ENCODE measurements at regions not wholly inside any gene's neighbourhood (a gene's known extent, or its start where the extent isn't known, plus 50 kb on each side); places are given as distances from the start of the nearest gene placed in this dataset.
"Not testable (repeated sequence)": the region's sequence is repeated elsewhere in the genome, so short reads cannot be mapped to it uniquely, and the experiment has no call there.

DNA sequence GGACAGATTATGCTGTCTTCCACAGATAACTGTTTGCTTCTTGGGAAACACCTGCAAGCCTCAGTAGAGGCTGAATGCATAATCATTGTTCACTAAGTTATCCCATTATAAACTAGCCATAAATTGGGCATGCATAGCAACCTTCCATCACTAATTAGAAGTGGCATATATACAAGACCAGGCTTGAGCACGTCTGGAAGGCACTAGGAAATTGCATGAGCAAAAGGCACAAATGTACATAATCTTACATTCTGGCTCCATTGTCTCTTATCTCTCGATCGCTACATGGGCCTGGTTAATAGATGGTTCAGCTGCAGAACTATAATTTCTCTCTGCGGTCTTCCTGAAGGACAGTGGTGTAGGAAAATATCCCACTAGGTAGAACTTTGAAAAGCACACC lies 679.2 kb downstream of the RPL10L start:
- FAIRE-seq = no peak

GRCh38 chr14:45970621-45971020 lies 681.0 kb downstream of the RPL10L start:
- FAIRE-seq = no peak

DNA sequence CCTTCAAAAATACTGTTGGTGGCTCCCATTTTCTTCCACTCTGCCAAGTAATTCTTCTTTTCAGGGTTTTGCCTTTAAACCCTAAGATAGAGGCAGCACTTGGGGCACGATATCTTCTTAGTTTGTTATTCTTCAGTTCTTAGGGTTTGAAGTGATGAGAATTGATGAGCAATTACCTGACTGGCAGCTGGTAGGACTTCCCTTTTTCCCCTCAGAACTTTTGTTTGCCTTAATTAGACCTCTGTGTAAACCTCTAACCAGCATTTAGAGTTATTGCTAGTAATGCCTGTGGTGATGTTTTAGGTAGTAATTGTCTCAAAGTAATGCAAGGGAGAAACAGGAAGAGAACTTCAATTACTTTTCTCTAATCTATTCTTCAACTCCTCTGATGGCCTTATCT lies 683.5 kb downstream of the RPL10L start:
- FAIRE-seq = no peak

DNA sequence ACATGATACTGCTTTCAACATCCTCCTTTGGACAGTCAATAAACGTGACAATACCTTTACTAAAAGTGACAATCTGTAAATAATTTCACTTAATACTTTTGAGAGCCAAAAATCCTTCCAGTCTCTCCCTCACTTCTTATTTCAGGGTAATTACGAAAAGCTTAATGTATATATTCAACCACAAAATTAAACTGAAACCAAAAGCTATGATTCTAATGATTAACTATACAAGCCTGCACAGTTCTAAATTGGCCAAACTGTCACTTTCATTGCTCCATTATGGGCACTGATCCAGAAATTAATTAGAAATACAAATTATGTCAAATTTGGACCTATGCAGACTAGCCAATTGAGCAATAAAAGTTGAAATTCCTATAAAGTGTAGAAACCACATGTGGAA lies 696.5 kb upstream of the MIS18BP1 start:
- no peak for FAIRE-seq

DNA sequence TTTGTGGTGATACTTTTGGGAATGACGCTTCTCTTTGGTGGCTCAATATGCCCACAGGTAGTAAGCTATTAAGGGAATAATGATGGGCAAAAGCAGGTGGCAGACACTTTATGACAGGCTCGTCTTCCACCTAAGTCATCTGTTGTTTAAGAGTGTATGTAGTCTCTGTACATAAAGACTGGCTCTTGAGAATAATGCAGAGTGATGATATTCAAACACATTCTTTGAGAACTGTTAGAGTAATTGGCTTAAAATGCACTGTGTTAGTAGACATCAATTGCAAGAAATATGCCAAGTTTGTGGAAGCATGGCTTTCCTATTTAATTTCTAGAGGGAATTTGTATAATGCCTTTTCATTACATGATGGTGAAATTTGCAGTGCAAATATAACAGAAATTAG lies 694.8 kb upstream of the MIS18BP1 start:
- no peak for FAIRE-seq

GRCh38 chr14:45946251-45946650 lies 693.2 kb upstream of the MIS18BP1 start:
- FAIRE-seq = no peak

GRCh38 chr14:45940318-45940717 lies 687.3 kb upstream of the MIS18BP1 start:
- no peak for FAIRE-seq

DNA sequence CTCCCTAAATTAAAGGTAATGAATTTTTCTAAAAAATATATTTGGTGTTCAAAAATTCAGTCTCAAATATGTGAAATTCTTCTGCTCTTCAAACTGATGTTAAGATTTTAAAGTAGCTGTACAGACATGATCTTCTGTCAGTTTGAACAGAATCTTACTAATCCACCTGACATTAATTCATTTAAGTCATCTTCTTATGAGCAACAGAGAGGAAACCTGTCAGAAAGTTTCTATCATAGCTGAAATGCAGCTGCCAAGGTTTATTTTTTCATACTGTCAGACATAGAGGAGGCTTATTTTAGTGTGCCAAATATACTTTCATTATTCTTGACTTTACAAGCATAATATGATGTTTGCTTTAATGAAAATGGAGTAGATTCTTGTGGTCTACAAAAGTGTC lies 686.6 kb upstream of the MIS18BP1 start:
- no peak for FAIRE-seq

GRCh38 chr14:45919995-45920394 lies 667.0 kb upstream of the MIS18BP1 start:
- not testable (repeated sequence) for FAIRE-seq

DNA sequence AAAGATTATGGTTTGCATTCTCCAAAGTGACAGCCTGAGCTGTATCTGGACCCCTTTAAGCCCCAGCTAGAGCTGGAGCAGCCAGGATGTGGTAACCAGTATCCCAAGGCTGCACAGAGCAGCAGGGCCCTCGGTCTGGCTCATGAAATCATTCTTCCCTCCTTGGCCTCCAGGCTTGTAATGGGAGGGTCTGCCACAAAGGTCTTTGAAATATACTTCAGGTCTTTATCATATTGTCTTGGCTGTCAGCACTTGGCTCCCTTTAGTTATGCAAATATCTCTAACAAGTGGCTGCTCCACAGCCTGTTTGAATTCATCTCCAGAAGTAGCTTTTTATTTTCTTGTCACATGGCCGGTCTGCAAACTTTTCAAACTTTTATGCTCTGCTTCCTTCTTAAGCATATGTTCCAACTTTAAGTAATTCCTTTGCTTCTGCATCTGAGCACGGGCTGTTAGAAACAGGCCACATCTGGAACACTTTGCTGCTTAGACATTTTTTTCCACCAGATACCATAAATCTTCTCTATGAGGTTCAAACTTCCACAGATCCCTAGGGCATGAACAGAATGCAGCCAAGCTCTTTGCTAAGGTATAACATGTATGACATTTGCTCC lies 663.4 kb upstream of the MIS18BP1 start:
- FAIRE-seq = no peak

DNA sequence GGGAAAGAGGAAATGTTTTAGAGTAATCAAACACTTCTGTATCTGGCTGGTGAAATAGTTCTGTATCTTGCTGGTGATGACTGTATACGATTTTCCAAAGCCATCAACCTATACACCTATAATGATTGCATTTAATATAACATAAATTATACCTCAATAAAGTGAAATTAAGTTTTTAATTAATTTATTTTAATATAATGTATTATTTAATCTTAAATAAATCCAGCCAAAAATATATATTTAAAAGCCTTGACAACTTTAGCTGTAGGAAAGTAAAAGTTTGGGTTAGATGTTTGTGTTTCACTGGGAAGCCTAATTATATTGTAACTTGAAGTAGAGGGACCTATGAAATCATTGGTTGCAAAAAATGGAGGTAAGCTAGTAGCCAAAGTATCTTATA lies 654.8 kb upstream of the MIS18BP1 start:
- no peak for FAIRE-seq

GRCh38 chr14:45906257-45906656 lies 653.3 kb upstream of the MIS18BP1 start:
- FAIRE-seq = no peak

DNA sequence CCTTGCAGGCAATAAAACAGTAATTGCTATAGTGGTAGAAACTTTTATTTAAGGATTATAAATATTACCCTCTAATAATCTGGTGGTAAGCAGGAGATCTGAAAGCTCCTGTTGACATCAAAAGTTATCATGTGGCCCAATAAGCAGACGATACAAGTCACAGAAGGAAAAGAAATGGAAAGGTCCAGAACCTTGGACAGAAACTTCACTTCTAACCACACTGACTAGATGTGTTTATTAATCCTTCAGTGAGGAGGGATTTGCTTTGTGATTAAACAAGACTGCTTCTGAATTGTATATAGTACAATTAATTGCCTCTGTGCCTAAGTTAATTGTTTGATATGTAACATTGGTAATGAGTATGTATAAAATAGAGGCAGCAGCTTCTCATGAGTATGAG lies 652.7 kb upstream of the MIS18BP1 start:
- no peak for FAIRE-seq

DNA sequence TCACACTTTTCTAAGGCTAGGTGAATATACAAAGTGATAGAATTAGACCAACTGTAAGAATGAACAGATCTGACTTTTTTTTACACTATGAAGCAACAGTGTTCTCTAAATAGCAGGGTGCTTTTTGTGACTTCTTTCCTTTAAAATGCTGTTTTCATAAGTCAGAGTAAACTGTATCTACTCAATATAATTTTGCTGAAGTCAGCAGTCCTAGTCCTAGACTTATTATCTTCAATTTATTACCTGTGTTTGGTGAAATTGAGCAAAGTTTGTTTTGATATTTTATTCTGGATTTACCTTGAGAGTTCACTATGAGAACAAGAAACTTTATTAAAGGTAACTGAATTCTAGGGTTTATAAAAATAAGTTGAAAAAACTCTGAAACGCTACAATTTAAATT lies 651.3 kb upstream of the MIS18BP1 start:
- FAIRE-seq = no peak

GRCh38 chr14:45902241-45902640 lies 649.2 kb upstream of the MIS18BP1 start:
- FAIRE-seq = no peak

DNA sequence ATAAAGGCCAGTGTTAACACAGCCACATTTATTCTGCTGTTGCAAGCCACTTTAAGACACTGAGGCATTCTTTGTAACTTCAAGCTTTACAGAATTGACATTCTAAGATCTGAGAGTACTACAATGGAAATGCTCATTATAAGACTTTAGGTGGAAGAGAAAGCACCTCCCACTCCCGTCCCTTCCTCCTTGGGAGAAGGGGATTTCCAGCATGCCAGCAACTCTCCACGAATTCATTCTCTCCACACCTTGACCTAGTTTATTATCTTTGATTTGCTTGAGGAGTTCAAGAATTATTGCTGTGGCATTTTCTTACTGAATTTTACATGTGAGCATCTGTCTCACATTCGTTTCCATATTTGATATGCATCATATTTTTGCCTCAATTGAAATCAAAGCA lies 644.4 kb upstream of the MIS18BP1 start:
- FAIRE-seq = no peak

DNA sequence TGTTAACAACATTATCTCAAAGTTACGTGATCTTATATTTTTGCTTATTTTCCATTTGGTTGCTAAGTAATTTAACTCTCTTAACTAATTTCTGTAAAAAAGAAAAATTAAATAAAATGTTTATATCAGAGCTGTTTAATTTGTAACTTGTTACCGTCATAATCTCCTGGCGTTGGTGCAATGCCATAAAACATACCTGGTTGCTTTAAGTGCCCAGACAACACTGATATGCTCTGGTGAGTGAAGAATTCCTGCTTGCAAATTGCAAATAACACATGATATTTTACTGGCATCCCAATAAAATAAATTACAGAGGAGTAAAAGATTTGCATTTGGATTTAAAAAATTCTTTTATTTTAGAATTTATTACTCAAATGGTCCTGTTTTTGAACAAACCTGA lies 640.1 kb upstream of the MIS18BP1 start:
- FAIRE-seq = no peak

DNA sequence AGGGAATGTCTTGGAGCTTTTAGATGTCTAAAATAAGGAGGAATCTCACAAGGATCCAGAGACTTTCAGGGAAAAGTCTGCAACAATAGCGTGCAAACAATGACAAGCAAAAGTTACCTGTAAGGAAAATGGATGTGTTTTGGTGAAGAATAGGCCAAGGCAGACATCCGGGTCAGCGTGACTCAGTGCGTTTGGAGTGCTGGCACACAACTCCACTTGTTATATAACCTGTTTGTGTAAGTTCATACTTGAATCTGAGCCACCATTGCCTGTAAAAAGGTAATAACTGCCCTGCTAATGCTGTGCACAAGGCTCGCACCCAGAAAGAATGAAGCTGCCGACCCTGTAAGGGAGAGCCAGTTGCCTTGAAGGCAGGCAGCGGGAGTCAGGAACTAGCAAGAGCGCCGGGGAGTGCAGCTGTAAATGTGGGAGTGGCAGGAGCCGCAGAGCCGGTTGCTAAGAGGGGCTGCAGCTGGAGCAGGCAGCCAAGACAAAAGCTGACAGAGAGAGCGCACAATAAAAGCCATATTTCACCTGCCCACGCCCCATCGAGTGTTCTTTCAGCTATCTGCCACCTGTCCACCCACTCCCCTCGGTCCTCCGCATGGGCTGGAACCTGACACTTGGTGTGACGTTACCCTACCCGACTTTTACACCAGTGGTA lies 638.5 kb upstream of the MIS18BP1 start:
- no peak for FAIRE-seq

DNA sequence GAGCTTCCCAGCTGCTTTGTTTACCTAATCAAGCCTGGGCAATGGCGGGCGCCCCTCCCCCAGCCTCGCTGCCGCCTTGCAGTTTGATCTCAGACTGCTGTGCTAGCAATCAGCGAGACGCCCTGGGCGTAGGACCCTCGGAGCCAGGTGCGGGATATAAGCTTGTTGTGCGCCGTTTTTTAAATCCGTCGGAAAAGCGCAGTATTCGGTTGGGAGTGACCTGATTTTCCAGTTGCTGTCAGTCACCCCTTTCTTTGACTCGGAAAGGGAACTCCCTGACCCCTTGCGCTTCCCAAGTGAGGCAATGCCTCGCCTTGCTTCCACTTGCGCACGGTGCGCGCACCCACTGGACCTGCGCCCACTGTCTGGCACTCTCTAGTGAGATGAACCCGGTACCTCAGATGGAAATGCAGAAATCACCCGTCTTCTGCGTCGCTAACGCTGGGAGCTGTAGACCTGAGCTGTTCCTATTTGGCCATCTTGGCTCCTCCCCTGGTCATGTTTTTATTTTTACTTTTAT lies 635.8 kb upstream of the MIS18BP1 start:
- not testable (repeated sequence) for FAIRE-seq

GRCh38 chr14:45877981-45878380 lies 625.0 kb upstream of the MIS18BP1 start:
- FAIRE-seq = no peak

DNA sequence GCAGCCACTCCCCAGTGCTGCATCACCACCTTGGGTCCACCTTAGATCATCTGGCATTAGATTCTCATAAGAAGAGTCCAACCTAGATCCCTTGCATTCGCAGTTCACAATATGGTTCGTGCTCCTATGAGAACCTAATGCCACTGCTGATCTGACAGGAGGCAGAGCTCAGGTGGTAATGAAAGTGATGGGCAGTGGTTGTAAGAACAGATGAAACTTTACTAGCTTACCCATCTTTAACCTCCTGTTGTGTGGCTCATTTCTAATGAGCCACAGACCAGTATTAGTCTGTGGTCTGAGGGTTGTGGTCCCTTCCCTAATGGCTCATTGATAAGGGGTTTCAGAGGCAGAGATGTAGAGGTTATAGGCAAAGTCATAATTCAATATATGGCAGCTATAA lies 615.9 kb upstream of the MIS18BP1 start:
- no peak for FAIRE-seq

DNA sequence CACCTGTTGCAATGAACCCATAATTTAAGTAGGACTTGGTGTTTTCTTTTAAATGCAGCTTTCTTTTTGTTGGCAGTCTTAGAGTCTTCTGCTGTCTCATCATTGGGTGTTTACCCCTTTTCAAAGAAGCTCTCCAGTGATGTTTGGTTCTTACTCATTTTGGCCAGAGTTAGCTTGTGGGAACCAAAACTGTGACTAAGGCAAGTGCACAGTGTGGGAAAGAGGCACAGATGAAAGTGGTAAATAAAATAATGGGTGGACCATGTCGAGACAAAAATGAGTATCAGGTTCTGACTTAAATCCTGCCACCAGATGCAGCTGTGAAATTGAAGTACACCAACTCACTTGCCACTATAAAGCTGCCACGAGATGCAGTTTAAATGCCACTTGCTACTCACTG lies 615.4 kb upstream of the MIS18BP1 start:
- FAIRE-seq = no peak

- FAIRE-seq = no peak
Observed at GRCh38 chr14:45867046-45867894, 614.3 kb upstream of the MIS18BP1 start.

GRCh38 chr14:45838597-45838996 lies 585.6 kb upstream of the MIS18BP1 start:
- FAIRE-seq = peak; percentile 83
